GM13976 (cell line): ENCODE measurements at regions not wholly inside any gene's neighbourhood (a gene's known extent, or its start where the extent isn't known, plus 50 kb on each side); places are given as distances from the start of the nearest gene placed in this dataset.

ENCODE experiments used
- DNase-seq: peaks from one replicate; pipeline ENCODE4 v3.0.0; 2012; ENCODE audit warnings: low spot score
- CTCF ChIP-seq: IDR thresholded peaks from 2 replicates; pipeline ENCODE4 v1.5.1; 2012; ENCODE audit warnings: borderline replicate concordance, mild to moderate bottlenecking; ENCODE audit not compliant: insufficient read depth; ENCODE audit errors: extremely low read depth, missing control alignments, control extremely low read depth
- in situ Hi-C: fragments of 300-500 bp; cut with MboI; formaldehyde crosslinking; loops from one replicate; pipeline ENCODE4 v1.12.0; 2022; ENCODE audit warnings: low sequenced_read_pairs, mixed read lengths, inconsistent platforms; ENCODE audit not compliant: unreplicated experiment

- no peak for TF ChIP-seq CTCF
- DNase-seq: no peak
- in situ Hi-C loops: no loop called here
These were observed 437.0 kb downstream of the BTBD3 start for GRCh38 chr20:12354725-12355124.

GRCh38 chr20:12355185-12355584 is 437.5 kb downstream of the BTBD3 start:
- in situ Hi-C loops: no loop called here
- no peak for TF ChIP-seq CTCF
- no peak for DNase-seq

- TF ChIP-seq CTCF: no peak
- in situ Hi-C loops: no loop called here
These were observed 440.4 kb downstream of the BTBD3 start for GRCh38 chr20:12358006-12358654.

GRCh38 chr20:12358655-12359009 is 440.9 kb downstream of the BTBD3 start:
- in situ Hi-C loops: no loop called here
- no peak for TF ChIP-seq CTCF
- no peak for DNase-seq

More at GRCh38 chr20:12358006-12358654, 440.4 kb downstream of the BTBD3 start:
- no peak for DNase-seq

GRCh38 chr20:12371990-12372389 is 454.3 kb downstream of the BTBD3 start:
- in situ Hi-C loops: no loop called here
- no peak for TF ChIP-seq CTCF
- no peak for DNase-seq

- TF ChIP-seq CTCF: no peak
- DNase-seq: no peak
- in situ Hi-C loops: no loop called here
These were observed 454.9 kb downstream of the BTBD3 start for GRCh38 chr20:12372557-12372956.
